ENCODE measurements at regions not wholly inside any gene's neighbourhood (a gene's known extent, or its start where the extent isn't known, plus 50 kb on each side); places are given as distances from the start of the nearest gene placed in this dataset.

DNA sequence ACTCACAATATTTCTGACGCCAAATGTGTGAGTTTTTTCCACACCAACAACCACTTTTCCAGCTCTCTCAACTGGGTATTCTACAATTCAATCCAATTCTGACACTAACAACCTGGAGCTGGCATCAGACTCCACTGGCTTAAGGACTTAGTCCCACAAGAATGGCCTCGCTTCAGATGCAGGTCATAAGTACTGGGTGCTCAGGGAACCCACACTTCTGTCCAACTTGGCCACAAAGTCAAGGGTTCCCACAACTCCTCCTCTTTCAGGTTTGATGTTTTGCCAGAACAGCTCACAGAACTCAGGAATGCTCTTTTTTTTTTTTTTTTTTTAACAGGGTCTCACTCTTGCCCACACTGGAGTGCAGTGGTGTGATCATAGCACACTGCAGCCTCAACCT is 56.1 kb upstream of the TMC5 start:
- no peaks in the 10 kb centered on the region for H3K4me1 Mint-ChIP-seq (ENCODE audit: low read depth)
- ChIA-PET POLR2A (no interaction called here), CTCF (interaction anchor here (0.5 kb wide), 1 partner anchor 1289 kb away, joined by 3 read pairs; no protein-coding TSS in a partner anchor)
- no peaks in the 10 kb centered on the region for H3K27me3 Mint-ChIP-seq
- no peaks in the 10 kb centered on the region for H3K36me3 Mint-ChIP-seq
- DNase-seq, result no peak
- H3K27ac Mint-ChIP-seq, result no peak overlapping the region
- no peak overlapping the region for H3K4me3 Mint-ChIP-seq
- intact Hi-C loops (cut with micrococcal nuclease), result no loop called here
- H3K9me3 Mint-ChIP-seq, result peaks cover 3% of the 10 kb centered on the region

GRCh38 chr16:19363740-19364139 is 53.9 kb upstream of the TMC5 start:
- ChIA-PET POLR2A (interaction anchor here (0.6 kb wide), 1 partner anchor 291 kb away, joined by 3 read pairs; no protein-coding TSS in a partner anchor), CTCF (interaction anchor here (0.5 to 1.8 kb wide), 2 partner anchors 205 to 278 kb away, joined by 3 to 4 read pairs; no protein-coding TSS in a partner anchor)
- H3K9me3 Mint-ChIP-seq, result peaks cover 11% of the 10 kb centered on the region
- no peaks in the 10 kb centered on the region for H3K27me3 Mint-ChIP-seq
- H3K4me3 Mint-ChIP-seq, result no peak overlapping the region
- DNase-seq, result no peak
- H3K4me1 Mint-ChIP-seq (ENCODE audit: low read depth), result no peaks in the 10 kb centered on the region
- H3K36me3 Mint-ChIP-seq, result no peaks in the 10 kb centered on the region
- no peak overlapping the region for H3K27ac Mint-ChIP-seq
- intact Hi-C loops (cut with micrococcal nuclease), result no loop called here

GRCh38 chr16:19365486-19365885 is 52.2 kb upstream of the TMC5 start:
- Mint-ChIP-seq H3K4me1 (ENCODE audit: low read depth) (no peaks in the 10 kb centered on the region), H3K27ac (no peak overlapping the region), H3K27me3 (no peaks in the 10 kb centered on the region), H3K4me3 (no peak overlapping the region), H3K9me3 (peaks cover 11% of the 10 kb centered on the region), H3K36me3 (no peaks in the 10 kb centered on the region)
- intact Hi-C loops (cut with micrococcal nuclease), result no loop called here
- ChIA-PET CTCF (interaction anchor here (1.8 kb wide), 1 partner anchor 279 kb away, joined by 4 read pairs; no protein-coding TSS in a partner anchor), POLR2A (no interaction called here)
- no peak for DNase-seq

- no peaks in the 10 kb centered on the region for H3K36me3 Mint-ChIP-seq
- POLR2A ChIA-PET, result no interaction called here
- no peak overlapping the region for H3K4me3 Mint-ChIP-seq
- H3K27ac Mint-ChIP-seq, result no peak overlapping the region
- H3K9me3 Mint-ChIP-seq, result peaks cover 11% of the 10 kb centered on the region
- intact Hi-C loops (cut with micrococcal nuclease), result no loop called here
- H3K27me3 Mint-ChIP-seq, result no peaks in the 10 kb centered on the region
- CTCF ChIA-PET, result no interaction called here
- H3K4me1 Mint-ChIP-seq (ENCODE audit: low read depth), result no peaks in the 10 kb centered on the region
- DNase-seq, result no peak
Measured at GRCh38 chr16:19366391-19366790, 51.3 kb upstream of the TMC5 start.

GRCh38 chr16:19367335-19367734 is 50.3 kb upstream of the TMC5 start:
- no peak for DNase-seq
- Mint-ChIP-seq H3K4me3 (no peak overlapping the region), H3K9me3 (peaks cover 11% of the 10 kb centered on the region), H3K27me3 (no peaks in the 10 kb centered on the region), H3K27ac (no peak overlapping the region), H3K4me1 (ENCODE audit: low read depth) (no peaks in the 10 kb centered on the region), H3K36me3 (no peaks in the 10 kb centered on the region)
- intact Hi-C loops (cut with micrococcal nuclease), result no loop called here
- ChIA-PET CTCF (interaction anchor here (0.7 to 1.0 kb wide), 2 partner anchors 204 to 281 kb away, joined by 3 to 5 read pairs; no protein-coding TSS in a partner anchor), POLR2A (no interaction called here)

Data from activated CD4-positive, alpha-beta memory T cell treated with anti-CD3 and anti-CD28 coated beads for 36 hours (primary cell).